Hepatocyte (in vitro differentiated cells): ENCODE measurements at regions not wholly inside any gene's neighbourhood (a gene's known extent, or its start where the extent isn't known, plus 50 kb on each side); places are given as distances from the start of the nearest gene placed in this dataset.

Experiments
- EZH2 ChIP-seq: fragments of 200-600 bp; sonication (generic); IDR thresholded peaks from 2 replicates; pipeline ENCODE4 v1.6.1; 2016; ENCODE audit warnings: antibody characterized with exemption, mild to moderate bottlenecking, borderline replicate concordance
- TF ChIP-seq, protein P1 (sequence below): fragments of 200-600 bp; sonication (generic); IDR thresholded peaks from 2 replicates; pipeline ENCODE4 v1.5.1; 2016; ENCODE audit warnings: antibody characterized with exemption, mild to moderate bottlenecking; ENCODE audit not compliant: poor library complexity

DNA sequence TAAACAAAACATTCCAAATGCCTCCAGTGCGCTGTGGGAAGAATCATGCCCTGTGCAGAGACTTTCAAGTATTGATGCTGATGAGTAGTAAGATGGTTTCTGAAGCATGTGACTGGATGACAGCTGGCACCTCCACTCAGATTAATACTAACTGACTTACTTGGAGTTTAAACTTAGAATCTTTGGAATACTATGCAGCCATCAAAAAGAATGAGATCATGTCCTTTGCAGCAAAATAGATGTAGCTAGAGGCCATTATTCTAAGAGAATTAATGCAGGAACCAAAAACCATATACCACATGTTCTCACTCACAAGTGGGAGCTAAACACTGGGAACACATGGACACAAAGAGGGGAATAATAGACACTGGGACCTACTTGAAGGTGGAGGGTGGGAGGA, 73.8 kb upstream of the CHCHD3 start:
- TF ChIP-seq, protein P1, sequence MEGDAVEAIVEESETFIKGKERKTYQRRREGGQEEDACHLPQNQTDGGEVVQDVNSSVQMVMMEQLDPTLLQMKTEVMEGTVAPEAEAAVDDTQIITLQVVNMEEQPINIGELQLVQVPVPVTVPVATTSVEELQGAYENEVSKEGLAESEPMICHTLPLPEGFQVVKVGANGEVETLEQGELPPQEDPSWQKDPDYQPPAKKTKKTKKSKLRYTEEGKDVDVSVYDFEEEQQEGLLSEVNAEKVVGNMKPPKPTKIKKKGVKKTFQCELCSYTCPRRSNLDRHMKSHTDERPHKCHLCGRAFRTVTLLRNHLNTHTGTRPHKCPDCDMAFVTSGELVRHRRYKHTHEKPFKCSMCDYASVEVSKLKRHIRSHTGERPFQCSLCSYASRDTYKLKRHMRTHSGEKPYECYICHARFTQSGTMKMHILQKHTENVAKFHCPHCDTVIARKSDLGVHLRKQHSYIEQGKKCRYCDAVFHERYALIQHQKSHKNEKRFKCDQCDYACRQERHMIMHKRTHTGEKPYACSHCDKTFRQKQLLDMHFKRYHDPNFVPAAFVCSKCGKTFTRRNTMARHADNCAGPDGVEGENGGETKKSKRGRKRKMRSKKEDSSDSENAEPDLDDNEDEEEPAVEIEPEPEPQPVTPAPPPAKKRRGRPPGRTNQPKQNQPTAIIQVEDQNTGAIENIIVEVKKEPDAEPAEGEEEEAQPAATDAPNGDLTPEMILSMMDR, result no peak
- TF ChIP-seq EZH2, result no peak
